ENCODE measurements at regions not wholly inside any gene's neighbourhood (a gene's known extent, or its start where the extent isn't known, plus 50 kb on each side); places are given as distances from the start of the nearest gene placed in this dataset.

DNA sequence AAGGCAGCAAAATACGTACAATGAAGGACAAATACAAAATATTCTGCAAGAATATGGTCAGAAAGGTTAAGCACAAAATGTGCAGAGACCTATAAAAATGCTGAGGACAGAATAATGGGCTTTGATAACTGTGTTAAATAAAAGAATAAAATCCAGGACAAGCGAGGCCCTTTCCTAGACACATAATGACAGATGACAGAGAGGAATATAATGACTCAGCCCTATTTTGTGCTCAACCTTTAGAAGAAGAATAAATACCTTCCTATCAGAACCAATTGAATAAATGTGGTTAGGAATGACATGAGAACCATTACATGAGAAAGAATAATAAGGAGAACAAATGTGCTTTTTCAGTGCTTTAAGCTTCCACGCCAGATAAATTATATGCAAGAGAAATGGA is 178.0 kb downstream of the TEX13C start:
- TF ChIP-seq, protein P1, sequence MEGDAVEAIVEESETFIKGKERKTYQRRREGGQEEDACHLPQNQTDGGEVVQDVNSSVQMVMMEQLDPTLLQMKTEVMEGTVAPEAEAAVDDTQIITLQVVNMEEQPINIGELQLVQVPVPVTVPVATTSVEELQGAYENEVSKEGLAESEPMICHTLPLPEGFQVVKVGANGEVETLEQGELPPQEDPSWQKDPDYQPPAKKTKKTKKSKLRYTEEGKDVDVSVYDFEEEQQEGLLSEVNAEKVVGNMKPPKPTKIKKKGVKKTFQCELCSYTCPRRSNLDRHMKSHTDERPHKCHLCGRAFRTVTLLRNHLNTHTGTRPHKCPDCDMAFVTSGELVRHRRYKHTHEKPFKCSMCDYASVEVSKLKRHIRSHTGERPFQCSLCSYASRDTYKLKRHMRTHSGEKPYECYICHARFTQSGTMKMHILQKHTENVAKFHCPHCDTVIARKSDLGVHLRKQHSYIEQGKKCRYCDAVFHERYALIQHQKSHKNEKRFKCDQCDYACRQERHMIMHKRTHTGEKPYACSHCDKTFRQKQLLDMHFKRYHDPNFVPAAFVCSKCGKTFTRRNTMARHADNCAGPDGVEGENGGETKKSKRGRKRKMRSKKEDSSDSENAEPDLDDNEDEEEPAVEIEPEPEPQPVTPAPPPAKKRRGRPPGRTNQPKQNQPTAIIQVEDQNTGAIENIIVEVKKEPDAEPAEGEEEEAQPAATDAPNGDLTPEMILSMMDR (IDR thresholded peaks at IDR 0.05 in 2 of 3, conservative IDR thresholded peaks at IDR 0.05 in 1 of 3; ENCODE audit: insufficient read depth in 2 of 3, low read depth in 1 of 3, low read length in 3 of 3) = no peak
- TF ChIP-seq ETV5 (CRISPR knock-in tag; IDR thresholded peaks at IDR 0.05; ENCODE audit: low read depth) (no peak), RBFOX2 (IDR thresholded peaks at IDR 0.05; ENCODE audit: low read depth, low read length) (no peak), EP400 (IDR thresholded peaks at IDR 0.05) (no peak), POLR2A (conservative IDR thresholded peaks at IDR 0.05) (no peak)
- TF ChIP-seq, protein P2, sequence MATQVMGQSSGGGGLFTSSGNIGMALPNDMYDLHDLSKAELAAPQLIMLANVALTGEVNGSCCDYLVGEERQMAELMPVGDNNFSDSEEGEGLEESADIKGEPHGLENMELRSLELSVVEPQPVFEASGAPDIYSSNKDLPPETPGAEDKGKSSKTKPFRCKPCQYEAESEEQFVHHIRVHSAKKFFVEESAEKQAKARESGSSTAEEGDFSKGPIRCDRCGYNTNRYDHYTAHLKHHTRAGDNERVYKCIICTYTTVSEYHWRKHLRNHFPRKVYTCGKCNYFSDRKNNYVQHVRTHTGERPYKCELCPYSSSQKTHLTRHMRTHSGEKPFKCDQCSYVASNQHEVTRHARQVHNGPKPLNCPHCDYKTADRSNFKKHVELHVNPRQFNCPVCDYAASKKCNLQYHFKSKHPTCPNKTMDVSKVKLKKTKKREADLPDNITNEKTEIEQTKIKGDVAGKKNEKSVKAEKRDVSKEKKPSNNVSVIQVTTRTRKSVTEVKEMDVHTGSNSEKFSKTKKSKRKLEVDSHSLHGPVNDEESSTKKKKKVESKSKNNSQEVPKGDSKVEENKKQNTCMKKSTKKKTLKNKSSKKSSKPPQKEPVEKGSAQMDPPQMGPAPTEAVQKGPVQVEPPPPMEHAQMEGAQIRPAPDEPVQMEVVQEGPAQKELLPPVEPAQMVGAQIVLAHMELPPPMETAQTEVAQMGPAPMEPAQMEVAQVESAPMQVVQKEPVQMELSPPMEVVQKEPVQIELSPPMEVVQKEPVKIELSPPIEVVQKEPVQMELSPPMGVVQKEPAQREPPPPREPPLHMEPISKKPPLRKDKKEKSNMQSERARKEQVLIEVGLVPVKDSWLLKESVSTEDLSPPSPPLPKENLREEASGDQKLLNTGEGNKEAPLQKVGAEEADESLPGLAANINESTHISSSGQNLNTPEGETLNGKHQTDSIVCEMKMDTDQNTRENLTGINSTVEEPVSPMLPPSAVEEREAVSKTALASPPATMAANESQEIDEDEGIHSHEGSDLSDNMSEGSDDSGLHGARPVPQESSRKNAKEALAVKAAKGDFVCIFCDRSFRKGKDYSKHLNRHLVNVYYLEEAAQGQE (IDR thresholded peaks at IDR 0.05; ENCODE audit: borderline replicate concordance) = no peak
- TF ChIP-seq, protein P2 (CRISPR knock-in tag; IDR thresholded peaks at IDR 0.05; ENCODE audit: low read depth) = no peak
- TF ChIP-seq, protein P3, sequence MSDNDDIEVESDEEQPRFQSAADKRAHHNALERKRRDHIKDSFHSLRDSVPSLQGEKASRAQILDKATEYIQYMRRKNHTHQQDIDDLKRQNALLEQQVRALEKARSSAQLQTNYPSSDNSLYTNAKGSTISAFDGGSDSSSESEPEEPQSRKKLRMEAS (CRISPR knock-in tag; IDR thresholded peaks at IDR 0.05) = no peak
